Lower leg skin (tissue), 4 donors: ENCODE measurements at regions not wholly inside any gene's neighbourhood (a gene's known extent, or its start where the extent isn't known, plus 50 kb on each side); places are given as distances from the start of the nearest gene placed in this dataset.
"Not testable (repeated sequence)": the region's sequence is repeated elsewhere in the genome, so short reads cannot be mapped to it uniquely, and the experiment has no call there.

Experiments
- DNase-seq, 2 donors: peaks; one replicate each; pipeline ENCODE4 v3.0.0-alpha.2; 2019; ENCODE audit warnings: low spot score in 2 of 2
- H3K4me3 ChIP-seq: fragments of 200-600 bp; sonication (generic); 2 replicates; pipeline ENCODE4 v1.5.1; 2017; ENCODE audit warnings: mild to moderate bottlenecking, low read depth; ENCODE audit not compliant: poor library complexity, severe bottlenecking
- POLR2A ChIP-seq, 2 donors: fragments of 450-650 bp; IDR thresholded peaks; one replicate each; pipeline ENCODE4 v1.6.1; 2016 to 2017; ENCODE audit warnings: antibody characterized with exemption in 2 of 2, mild to moderate bottlenecking in 1 of 2, moderate library complexity in 1 of 2
- WGBS, 2 donors: methylation state at CpG; one replicate each; pipeline ENCODE4 v1.1.5; 2018; 5-methylcytosine and 5-hydroxymethylcytosine counted together
- intact Hi-C: fragments of 100-400 bp; cut with DNase I; formaldehyde crosslinking; loops from one replicate; pipeline ENCODE4 v1.15.0; 2023; ENCODE audit warnings: low total_unique reads
- TF ChIP-seq, protein P1 (sequence below), 3 donors: fragments of 450-650 bp; IDR thresholded peaks; one replicate each; pipeline ENCODE4 v1.5.1; 2016; ENCODE audit warnings: antibody characterized with exemption in 3 of 3, mild to moderate bottlenecking in 3 of 3, moderate library complexity in 2 of 3

DNA sequence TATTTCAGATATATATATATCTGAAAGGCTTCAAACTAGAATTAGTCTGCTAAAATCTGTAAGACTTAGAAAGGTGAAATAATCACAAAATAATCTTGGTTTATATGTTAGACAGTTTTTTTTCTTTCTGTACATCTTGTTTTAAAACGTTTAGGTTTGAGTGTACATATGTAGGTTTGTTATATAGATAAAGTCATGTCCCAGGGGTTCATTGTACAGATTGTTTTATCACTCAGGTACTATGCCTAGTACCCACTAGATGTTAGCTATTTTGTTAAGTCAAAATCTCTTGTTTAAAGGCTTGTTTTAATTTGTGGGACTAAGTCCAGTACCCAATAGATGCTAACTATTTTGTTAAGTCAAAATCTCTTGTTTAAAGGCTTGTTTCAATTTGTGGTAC, 1339.0 kb upstream of the CITED2 start:
- 52 to 61% methylated on average over 1 of the region's 1 CpG for WGBS, 2 donors
- H3K4me3 ChIP-seq, result no peak overlapping the region
- no peak for DNase-seq
- TF ChIP-seq, protein P1, sequence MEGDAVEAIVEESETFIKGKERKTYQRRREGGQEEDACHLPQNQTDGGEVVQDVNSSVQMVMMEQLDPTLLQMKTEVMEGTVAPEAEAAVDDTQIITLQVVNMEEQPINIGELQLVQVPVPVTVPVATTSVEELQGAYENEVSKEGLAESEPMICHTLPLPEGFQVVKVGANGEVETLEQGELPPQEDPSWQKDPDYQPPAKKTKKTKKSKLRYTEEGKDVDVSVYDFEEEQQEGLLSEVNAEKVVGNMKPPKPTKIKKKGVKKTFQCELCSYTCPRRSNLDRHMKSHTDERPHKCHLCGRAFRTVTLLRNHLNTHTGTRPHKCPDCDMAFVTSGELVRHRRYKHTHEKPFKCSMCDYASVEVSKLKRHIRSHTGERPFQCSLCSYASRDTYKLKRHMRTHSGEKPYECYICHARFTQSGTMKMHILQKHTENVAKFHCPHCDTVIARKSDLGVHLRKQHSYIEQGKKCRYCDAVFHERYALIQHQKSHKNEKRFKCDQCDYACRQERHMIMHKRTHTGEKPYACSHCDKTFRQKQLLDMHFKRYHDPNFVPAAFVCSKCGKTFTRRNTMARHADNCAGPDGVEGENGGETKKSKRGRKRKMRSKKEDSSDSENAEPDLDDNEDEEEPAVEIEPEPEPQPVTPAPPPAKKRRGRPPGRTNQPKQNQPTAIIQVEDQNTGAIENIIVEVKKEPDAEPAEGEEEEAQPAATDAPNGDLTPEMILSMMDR (IDR thresholded peaks at IDR 0.05), result no peak
- TF ChIP-seq POLR2A (IDR thresholded peaks at IDR 0.05), result no peak
- intact Hi-C loops, result no loop called here

DNA sequence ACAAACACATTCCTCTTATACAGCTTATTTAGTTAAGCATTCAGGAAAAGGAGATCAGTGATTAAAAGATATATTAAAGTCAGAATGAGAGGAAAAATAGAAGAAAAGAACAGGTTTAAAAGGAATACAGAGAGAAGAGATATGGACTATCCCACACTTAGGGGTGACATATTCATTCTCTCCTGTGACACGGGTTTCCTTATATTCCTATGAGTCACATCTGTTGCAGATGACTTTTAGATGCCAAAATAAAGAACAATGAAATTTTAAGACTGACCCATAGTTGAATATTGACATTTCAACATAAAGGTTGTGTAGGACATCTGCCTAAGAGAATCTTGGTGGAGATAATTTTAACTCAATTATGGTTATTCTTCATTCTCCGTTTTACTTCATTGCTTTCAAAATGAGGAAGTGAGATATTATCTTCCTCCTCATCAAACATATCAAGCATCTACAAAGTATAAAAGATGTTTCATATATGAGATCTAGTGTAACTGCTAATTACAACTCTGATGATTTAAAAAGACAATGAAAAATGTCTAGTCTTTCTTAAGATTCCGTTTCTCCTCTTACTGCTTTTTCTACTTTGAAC, 1336.7 kb upstream of the CITED2 start:
- no peak overlapping the region for H3K4me3 ChIP-seq
- 42 to 47% methylated on average over 3 of the region's 3 CpGs for WGBS, 2 donors
- intact Hi-C loops, result no loop called here
- no peak for DNase-seq
- TF ChIP-seq, protein P1 (IDR thresholded peaks at IDR 0.05), result no peak
- TF ChIP-seq POLR2A (IDR thresholded peaks at IDR 0.05), result no peak

DNA sequence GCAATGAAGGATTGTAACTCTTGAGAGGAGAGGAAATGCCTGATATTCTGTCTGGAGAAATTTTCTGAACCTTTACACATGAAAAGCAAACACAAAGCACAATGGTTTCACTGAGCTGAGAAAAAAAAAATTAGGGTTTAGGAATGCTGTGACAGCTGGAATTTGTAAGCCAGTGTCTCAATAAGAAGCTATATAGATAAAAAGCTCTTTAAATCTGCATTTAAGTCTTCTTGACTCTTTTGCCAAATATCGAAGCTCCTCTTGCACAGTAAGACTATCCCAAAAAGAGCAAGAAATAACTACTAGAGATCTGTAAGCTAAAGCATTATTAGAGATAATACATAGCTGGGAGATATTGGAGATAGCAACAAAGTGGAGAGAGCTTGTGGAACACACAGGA, 1334.0 kb upstream of the CITED2 start:
- H3K4me3 ChIP-seq, result no peak overlapping the region
- intact Hi-C loops, result no loop called here
- 67 to 79% methylated on average over 1 of the region's 1 CpG for WGBS, 2 donors
- no peak for DNase-seq
- TF ChIP-seq, protein P1 (IDR thresholded peaks at IDR 0.05), result no peak
- TF ChIP-seq POLR2A (IDR thresholded peaks at IDR 0.05), result no peak

DNA sequence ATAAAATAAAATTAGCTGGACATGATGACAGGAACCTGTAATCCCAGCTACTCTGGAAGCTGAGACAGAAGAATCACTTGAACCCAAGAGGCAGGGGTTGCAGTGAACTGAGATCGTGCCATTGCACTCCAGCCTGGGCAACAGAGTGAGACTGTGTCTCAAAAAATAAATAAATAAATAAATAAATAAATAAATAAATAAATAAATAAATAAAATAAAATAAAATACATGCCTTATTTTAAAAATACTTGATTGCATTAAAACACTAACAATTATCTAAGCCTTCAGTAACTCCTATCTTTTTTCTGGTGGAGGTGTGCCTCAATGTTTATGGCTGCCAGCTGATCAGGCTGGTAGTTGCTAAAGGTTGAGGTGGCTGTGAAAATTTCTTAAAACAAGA, 1329.6 kb upstream of the CITED2 start:
- DNase-seq, H3K4me3 ChIP-seq, intact Hi-C loops: not testable (repeated sequence)
- 93 to 94% methylated on average over 1 of the region's 1 CpG for WGBS, 2 donors

DNA sequence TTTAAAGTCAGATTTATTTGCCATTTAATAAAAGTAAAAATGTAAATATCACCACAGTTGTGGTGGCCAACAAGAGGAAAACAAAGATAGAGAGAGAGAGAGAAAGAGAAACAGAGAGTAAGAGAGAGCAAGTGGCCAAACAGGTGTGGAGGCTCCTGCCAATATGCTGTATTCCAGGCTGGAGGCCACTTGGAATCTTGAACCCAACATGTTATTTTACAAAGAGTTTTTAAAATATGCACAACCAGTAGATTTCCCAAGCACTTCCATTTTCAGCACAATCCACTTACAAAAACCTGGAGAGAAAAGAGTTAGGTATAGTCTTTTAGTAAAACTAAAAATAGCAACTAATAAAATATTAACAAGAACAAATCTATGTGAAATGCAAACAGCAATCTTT, 1323.1 kb upstream of the CITED2 start:
- intact Hi-C loops, result no loop called here
- H3K4me3 ChIP-seq, result no peak overlapping the region
- TF ChIP-seq, protein P1 (IDR thresholded peaks at IDR 0.05), result no peak
- no peak for TF ChIP-seq POLR2A (IDR thresholded peaks at IDR 0.05)
- no peak for DNase-seq

DNA sequence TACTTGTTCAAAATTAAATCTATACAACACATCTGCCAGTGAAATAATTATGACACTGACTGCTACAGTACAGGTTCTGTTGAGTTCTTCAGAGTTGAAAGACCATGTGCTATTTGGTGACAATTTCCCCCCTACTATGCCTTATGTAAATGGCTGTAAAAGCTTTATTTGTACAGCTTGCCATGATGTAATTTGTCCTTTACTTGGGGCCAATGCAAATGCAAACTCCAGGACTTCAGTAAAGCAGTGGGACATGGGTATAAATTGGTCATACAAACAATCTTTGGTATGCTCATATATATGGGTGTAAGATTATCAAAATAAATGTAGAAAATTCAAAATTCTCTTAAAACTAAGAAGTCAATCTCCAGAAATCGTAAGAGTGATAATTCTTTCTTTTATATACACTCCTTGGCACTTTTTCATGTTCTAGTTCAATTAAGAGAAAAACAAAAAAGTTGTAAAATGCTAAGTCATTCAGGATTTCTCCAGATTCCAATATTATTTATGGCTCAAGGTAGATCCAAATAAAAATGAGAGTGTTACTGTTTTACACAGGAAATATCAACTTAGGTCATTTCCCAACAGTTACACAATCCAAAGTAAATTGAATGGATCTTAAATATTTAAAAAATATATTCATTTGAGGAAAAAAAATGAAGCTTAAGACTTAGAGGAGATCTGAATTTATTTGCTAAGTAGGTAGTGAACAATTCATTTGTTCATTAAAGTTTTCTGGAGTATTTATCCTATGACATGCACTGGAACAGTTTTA, 1310.5 kb upstream of the CITED2 start:
- intact Hi-C loops, result no loop called here
- WGBS, 2 donors, result 59 to 71% methylated on average over 1 of the region's 1 CpG
- no peak for TF ChIP-seq POLR2A (IDR thresholded peaks at IDR 0.05)
- TF ChIP-seq, protein P1 (IDR thresholded peaks at IDR 0.05), result no peak
- no peak overlapping the region for H3K4me3 ChIP-seq
- no peak for DNase-seq
